ENCODE measurements at regions not wholly inside any gene's neighbourhood (a gene's known extent, or its start where the extent isn't known, plus 50 kb on each side); places are given as distances from the start of the nearest gene placed in this dataset.
A peak's percentile ranks its signal among the peaks of the same experiment; 100 is the strongest.

GRCh38 chr19:5273782-5274181 is 66.8 kb downstream of the PTPRS start:
- H3K9me3 ChIP-seq: no peaks in the 10 kb centered on the region
- H3K4me3 ChIP-seq: no peak overlapping the region
- ChIA-PET CTCF (no interaction called here), POLR2A (no interaction called here)
- H3K4me1 ChIP-seq: no peaks in the 10 kb centered on the region
- H3K27ac ChIP-seq: no peak overlapping the region
- peak; percentile 10 for TF ChIP-seq ZFP36 (IDR thresholded peaks at IDR 0.05; ENCODE audit: borderline replicate concordance, partially characterized antibody)
- no peak for TF ChIP-seq RAD21 (conservative IDR thresholded peaks at IDR 0.05 in 1 of 2, IDR thresholded peaks at IDR 0.05 in 1 of 2)
- ATAC-seq: no peak
- FAIRE-seq: no peak
- no peak overlapping the region for H3K4me2 ChIP-seq
- no peak for DNase-seq (ENCODE audit: low read depth in 1 of 2, low spot score in 1 of 2)
- 91% methylated on average over 3 of the region's 7 CpGs for WGBS (ENCODE audit: missing lambda C conversion rate)

DNA sequence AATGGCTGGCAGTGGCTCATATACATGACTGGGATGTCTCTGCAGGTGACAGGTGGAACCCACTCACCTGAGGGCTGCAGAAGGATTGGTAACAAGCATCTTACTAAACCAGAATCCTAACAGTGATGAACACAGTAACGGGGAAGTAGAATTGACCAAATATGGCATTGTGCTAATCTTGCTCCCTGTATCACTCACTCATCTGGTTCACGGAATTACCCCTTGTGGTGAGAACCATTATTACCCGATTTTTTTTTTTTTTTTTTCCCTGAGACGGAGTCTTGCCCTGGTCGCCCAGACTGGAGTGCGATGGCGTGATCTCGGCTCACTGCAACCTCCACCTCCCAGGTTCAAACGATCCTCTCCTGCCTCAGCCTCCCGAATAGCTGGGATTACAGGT is 69.5 kb downstream of the PTPRS start:
- DNase-seq (ENCODE audit: low read depth in 1 of 2, low spot score in 1 of 2) (peak; percentile 24 to 42), ATAC-seq (peak; percentile 65 to 79; a peak in 5 of 6 replicates), FAIRE-seq (no peak)
- Histone ChIP-seq H3K4me3 (no peak overlapping the region), H3K4me1 (no peaks in the 10 kb centered on the region), H3K27ac (no peak overlapping the region), H3K9me3 (no peaks in the 10 kb centered on the region), H3K4me2 (no peak overlapping the region)
- POLR2A ChIA-PET: no interaction called here
- CTCF ChIA-PET: interaction anchor here (0.5 to 1.8 kb wide), 4 partner anchors 11 to 359 kb away, joined by 3 to 6 read pairs (median 5); no protein-coding TSS in a partner anchor
- TF ChIP-seq HMGXB4 (CRISPR knock-in tag; IDR thresholded peaks at IDR 0.05; ENCODE audit: borderline replicate concordance): no peak
- no peak for TF ChIP-seq ZC3H11A (IDR thresholded peaks at IDR 0.05)
- TF ChIP-seq MAFK (IDR thresholded peaks at IDR 0.05; ENCODE audit: partially characterized antibody): no peak
- TF ChIP-seq HOXA7 (CRISPR knock-in tag; IDR thresholded peaks at IDR 0.05): no peak
- no peak for TF ChIP-seq ELK1 (IDR thresholded peaks at IDR 0.05; ENCODE audit: low read depth, low read length)
- TF ChIP-seq ZFP36 (IDR thresholded peaks at IDR 0.05; ENCODE audit: borderline replicate concordance, partially characterized antibody): no peak
- no peak for TF ChIP-seq FOXS1 (CRISPR knock-in tag; IDR thresholded peaks at IDR 0.05)
- no peak for TF ChIP-seq CEBPB (IDR thresholded peaks at IDR 0.05)
- no peak for TF ChIP-seq CHD2 (IDR thresholded peaks at IDR 0.05; ENCODE audit: low read length, partially characterized antibody)
- no peak for TF ChIP-seq BCL3 (IDR thresholded peaks at IDR 0.05)
- TF ChIP-seq NR3C1 (IDR thresholded peaks at IDR 0.05): no peak
- no peak for TF ChIP-seq JUNB (IDR thresholded peaks at IDR 0.05)
- no peak for TF ChIP-seq RARB (CRISPR knock-in tag; IDR thresholded peaks at IDR 0.05)
- TF ChIP-seq BHLHE40 (IDR thresholded peaks at IDR 0.05; ENCODE audit: low read depth, low read length): no peak
- no peak for TF ChIP-seq MAX (IDR thresholded peaks at IDR 0.05)
- no peak for TF ChIP-seq RFX5 (IDR thresholded peaks at IDR 0.05)
- 58% methylated on average over 10 of the region's 10 CpGs for WGBS (ENCODE audit: missing lambda C conversion rate)

GRCh38 chr19:5269926-5270325 is 70.7 kb downstream of the PTPRS start:
- DNase-seq (ENCODE audit: low read depth in 1 of 2, low spot score in 1 of 2): no peak

More at GRCh38 chr19:5269926-5270325, 70.7 kb downstream of the PTPRS start:
- 90% methylated on average over 9 of the region's 9 CpGs for WGBS (ENCODE audit: missing lambda C conversion rate)
- H3K27ac ChIP-seq: no peak overlapping the region
- ATAC-seq (no peak), FAIRE-seq (no peak)
- POLR2A ChIA-PET: no interaction called here
- H3K4me1 ChIP-seq: no peaks in the 10 kb centered on the region
- CTCF ChIA-PET: interaction anchor here (1.8 kb wide), 1 partner anchor 12 kb away, joined by 5 read pairs; no protein-coding TSS in a partner anchor
- no peak overlapping the region for H3K4me2 ChIP-seq
- TF ChIP-seq MYC (IDR thresholded peaks at IDR 0.05; ENCODE audit: borderline replicate concordance, low read length) (no peak), CHD2 (IDR thresholded peaks at IDR 0.05; ENCODE audit: low read length, partially characterized antibody) (no peak), HDAC2 (IDR thresholded peaks at IDR 0.05) (no peak), CTCF (IDR thresholded peaks at IDR 0.05) (no peak), FOSL2 (IDR thresholded peaks at IDR 0.05) (no peak), FOSL2 (CRISPR knock-in tag; IDR thresholded peaks at IDR 0.05) (no peak), HMGXB4 (CRISPR knock-in tag; IDR thresholded peaks at IDR 0.05; ENCODE audit: borderline replicate concordance) (no peak)
- no peaks in the 10 kb centered on the region for H3K9me3 ChIP-seq
- H3K4me3 ChIP-seq: no peak overlapping the region

All from A549 (cell line).